AG08396 (cell line): ENCODE measurements at regions not wholly inside any gene's neighbourhood (a gene's known extent, or its start where the extent isn't known, plus 50 kb on each side); places are given as distances from the start of the nearest gene placed in this dataset.

Source experiments
- DNase-seq: peaks from one replicate; pipeline ENCODE4 v3.0.0; 2012; ENCODE audit warnings: low spot score, mixed read lengths

DNA sequence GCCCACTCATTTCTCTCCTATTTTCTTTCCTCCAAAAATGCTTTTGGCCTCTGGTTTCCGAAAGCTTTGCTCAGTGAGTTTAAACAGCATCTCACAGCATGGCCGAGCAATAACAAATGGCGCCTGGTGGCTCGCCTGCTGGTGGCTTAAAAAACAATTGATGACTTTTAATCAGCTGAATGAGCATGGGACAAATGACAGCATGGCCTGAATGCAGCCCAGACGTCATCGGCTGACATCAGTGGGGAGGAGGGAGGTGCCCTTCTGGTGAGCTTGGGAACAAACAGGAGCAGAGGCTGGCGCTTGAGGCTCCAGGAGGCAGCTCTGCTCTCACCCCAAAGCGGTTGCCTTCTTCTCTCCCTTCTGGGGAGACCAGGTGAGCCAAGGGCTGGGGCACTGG is 286.4 kb downstream of the BCOR start:
- DNase-seq = no peak

DNA sequence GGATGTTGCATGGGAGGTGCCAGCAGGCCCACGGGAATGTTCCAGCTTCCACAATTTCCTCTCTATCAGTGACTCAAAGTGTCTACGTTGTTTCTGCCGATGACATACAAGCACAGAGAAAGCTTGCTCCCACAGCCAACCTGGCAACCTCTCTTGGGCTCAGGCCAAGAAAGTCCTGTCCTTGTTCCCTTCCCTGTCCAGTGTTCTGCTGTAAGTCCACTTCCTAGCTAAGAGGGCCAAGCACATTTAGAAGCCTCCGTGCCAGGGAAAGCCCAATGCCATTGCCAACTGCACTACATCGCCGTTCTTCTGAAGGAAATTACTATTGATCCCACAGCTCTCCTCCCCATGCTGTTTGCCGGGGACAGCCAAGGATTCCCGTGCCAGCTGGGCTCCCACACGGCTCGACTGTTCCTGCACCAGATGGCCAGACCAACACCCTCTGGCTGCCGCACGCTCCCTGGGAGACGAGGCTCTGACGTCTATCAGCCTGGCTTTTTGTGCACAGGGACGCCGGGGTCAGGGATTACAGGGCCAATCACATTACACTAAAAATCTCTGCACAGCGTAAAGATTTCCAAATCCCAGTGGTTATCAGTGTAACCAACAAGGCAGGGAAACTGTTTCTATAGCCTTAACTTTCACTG is 284.0 kb downstream of the BCOR start:
- peak; percentile 53 for DNase-seq

DNA sequence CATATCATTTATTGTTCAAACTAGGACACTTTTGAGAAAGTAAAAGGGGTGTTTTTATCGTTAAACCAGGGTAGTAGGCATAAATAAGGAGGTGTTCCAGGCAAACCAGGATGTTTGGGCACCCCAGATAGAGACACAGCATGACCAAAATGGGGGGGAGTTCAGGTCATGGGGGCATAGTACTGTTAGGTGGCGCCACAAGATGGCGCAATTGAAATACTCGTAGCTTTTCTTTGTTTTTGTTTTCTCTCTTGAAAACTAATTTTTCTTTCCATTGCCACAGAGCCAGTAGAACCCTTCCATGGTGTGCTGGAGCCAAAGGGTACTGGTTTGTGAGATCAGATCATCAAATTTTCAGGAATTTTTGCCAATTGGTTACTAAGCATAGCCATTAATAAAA is 283.4 kb downstream of the BCOR start:
- DNase-seq = no peak

DNA sequence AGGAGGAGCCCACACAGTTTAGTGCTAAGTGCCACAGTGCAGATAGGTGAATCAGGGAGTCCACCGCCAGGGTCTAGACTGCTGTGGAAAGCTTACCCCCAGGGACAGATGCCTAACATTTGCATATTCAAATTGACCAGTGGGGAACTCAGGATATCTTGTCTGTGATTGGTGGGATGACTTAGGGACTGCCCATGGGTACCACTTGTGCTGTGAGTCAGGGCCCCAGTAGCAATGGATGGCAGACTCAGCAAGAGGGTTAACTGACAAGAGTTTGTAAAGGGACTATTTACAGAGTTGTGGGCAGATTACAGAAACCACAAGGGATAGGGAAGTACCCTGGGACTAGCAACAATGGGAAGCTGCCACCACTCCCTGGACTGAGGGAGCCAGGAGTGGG is 282.1 kb downstream of the BCOR start:
- DNase-seq = no peak

DNA sequence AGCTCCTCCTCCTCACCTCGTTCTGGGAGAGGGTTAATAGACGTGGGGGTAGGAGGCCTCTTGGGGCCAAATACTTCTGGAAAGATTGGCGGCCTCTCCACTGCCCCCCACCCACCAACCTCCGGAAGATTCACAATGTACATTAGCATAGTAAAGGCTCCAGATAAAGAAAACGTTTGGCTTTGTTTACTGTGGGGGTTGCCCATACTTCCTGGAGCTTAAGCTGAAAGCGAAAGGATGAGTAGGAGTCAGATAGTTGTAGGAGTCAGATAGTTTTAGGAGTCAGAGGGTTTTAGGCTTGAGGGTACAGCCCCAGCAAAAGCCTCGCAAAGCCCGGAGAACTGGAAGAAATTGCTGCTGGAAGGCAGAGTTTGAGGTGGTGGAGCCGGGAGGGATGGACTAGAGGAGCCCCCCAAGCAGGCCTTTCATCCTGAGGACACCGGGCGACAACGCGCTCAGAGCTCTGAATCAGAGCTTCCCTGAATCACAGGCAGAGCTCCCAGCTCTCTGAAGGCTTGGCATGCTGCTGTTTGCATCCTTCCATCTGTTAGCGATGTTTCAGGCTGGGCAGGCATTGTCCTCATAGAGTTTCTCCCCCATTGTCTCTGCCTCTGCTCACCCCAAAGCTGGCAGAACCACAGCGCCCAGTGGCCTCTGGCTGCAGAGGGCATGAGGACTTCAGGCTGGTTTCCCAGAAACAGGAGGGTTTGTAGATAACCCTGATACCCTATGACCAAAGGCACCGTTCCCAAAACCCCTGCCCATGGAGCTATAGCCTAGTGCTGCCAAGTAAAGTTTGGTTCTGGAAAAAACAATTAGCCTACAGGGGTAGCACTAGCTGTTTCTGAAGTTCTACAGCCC is 280.7 kb downstream of the BCOR start:
- DNase-seq = peak; percentile 49

DNA sequence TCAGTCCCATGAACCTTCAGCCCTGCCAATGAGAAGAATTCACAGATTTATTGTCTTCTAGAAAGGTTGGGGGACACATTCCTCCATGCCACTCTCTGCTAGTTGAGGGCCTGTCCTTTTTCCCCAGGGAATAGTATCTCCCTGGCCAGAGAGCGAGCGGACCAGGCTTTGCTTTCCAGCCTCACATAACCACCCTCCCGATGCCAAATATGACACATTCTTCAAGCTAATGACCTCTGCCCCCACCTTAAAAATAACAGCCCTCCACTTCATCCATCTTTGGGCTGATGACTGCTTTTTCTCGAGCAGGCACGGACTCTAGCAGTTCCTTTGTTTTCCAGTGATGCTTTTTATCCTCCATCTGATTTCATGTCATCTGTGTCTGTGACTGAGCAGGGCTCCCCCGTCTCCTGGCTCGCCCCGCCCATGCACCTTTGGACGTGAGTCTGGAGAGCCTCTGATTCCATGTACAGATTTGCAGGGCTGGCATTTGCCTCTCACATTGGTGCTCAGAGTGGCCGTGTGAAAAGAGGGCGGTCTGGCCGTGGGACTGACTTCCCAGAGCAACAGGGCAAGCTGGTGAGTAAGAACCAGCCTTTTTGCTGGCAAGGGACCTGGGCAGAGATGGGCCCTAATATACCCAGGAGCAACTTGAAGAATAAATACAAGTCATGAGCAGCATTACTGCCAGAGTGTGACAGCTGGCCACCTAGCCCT is 279.8 kb downstream of the BCOR start:
- DNase-seq = no peak

GRCh38 chrX:39818750-39819149 is 279.0 kb downstream of the BCOR start:
- DNase-seq = no peak

DNA sequence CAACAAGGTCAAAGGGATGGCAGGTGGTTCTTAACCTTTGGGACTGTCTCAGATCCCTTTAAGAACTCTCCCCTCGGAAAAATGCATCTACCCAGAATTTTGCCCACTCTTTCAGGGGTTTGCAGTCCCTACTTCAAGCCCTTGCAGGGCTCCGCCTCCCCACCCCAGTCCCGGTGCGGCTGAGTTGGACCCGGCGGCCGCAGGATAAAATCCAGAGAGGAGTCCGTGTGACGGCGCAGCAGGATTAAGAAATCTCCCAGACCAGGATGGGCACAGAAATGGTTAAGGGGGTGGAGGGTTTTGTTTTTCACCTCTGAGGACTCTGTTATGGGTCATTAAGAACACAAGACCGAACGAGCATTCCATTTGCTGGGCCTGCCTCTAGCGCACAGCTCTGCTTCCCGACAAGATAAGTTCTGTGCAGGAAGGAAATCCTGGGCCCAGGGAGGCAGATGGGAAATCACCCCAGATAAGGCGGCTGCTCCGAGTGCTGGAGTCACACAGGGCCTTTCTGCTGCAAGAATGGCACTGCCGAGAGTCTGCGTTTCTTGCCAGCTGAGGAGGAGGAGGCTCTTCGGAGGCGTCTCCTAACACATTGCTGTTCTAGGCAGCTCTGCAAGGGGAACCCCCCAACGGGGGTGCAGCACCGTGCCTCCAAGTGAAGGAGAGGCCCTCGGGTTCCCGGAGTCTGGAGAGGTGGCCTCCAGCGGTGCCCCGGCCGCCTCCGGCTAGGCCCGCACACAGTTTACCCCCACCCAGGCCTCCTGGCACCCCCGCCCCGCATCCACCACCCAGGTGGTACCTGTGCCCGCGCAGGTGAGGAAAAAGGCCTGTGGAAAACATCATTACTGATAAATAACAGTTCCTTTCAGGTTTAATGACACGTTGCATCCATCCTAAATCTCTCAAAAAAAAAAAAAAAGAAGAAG is 277.6 kb downstream of the BCOR start:
- DNase-seq = no peak

GRCh38 chrX:39820938-39821708 is 276.6 kb downstream of the BCOR start:
- peak; percentile 65 for DNase-seq

GRCh38 chrX:39821709-39822095 is 276.1 kb downstream of the BCOR start:
- no peak for DNase-seq

- DNase-seq = no peak
Observed at GRCh38 chrX:39822133-39822748, 275.5 kb downstream of the BCOR start.

DNA sequence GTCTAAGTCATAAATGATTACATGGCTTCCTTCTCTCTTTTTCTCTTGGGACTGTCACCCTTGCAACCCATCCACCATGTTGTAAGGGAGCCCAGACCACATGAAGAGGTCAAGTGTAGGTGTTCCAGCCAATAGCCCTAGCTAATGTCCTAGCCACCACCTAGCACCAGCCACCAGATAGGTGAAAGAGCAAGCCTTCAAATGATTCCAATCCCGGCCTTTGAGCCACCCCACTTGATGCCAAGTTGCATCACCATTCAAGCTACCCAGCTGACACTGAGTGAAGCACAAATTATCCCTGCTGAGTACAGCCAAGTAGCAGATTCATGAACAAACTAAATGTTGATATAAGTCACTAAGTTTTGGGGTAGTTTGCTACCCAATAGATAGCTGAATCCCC is 274.3 kb downstream of the BCOR start:
- no peak for DNase-seq

GRCh38 chrX:39823854-39824253 is 273.9 kb downstream of the BCOR start:
- no peak for DNase-seq

GRCh38 chrX:39826813-39827543 is 270.8 kb downstream of the BCOR start:
- no peak for DNase-seq

DNA sequence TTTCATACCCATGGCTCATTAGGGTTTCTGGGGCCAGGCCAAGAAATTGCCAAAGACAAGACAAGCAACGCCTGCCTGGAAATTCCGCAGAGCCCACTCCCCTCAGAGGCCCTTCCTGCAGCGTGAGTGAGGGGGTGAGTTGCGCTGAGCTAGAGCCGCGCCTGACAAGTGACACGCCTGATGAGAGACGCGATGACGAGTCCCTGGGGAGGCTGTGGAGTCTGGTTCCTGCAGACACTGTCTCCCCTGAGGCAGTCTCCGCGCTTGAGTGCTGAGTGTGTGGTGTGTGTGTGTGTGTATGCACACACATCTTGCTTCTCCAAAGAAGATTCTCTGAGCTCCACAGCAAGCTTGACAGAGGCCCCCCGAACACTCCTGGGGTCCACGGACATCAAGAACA is 269.8 kb downstream of the BCOR start:
- DNase-seq = no peak

DNA sequence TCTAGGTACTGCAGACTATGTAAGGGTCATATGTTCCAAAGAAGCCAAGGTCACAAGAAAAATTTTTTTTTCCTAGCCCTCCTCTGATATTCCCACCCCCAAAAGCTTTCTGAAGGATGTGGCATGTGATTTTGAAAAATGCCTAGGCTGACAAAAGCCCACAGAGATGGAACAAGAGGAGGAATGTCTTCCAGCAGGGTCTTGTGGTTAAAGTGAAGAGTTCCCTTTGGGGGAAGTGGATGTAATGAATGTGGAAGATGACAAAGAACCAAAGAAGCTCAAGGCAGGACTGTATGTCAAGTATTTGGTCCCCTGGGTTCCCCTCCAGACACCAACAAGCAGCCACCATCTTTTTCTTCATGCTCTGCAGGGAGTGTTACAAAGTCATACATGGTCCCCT is 268.8 kb downstream of the BCOR start:
- DNase-seq = no peak

DNA sequence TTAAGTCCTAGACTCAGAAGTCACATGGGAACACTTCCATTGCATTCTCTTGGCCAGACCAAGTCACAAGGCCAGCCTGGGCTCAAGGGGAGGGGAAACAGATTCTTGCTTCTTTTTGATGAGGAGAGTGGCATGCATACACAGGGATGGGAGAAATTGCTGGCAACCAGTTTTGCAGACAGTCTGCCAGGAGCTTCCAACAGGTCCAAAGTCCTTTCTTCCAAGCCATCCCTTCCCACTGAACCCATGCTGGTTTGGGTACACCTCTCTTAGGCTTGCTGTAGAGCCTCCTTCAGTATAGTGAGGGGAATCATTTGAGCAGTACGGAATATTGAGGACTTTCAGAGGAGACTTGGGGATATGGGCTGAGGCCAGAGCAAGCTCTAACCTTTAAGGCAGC is 267.8 kb downstream of the BCOR start:
- no peak for DNase-seq

DNA sequence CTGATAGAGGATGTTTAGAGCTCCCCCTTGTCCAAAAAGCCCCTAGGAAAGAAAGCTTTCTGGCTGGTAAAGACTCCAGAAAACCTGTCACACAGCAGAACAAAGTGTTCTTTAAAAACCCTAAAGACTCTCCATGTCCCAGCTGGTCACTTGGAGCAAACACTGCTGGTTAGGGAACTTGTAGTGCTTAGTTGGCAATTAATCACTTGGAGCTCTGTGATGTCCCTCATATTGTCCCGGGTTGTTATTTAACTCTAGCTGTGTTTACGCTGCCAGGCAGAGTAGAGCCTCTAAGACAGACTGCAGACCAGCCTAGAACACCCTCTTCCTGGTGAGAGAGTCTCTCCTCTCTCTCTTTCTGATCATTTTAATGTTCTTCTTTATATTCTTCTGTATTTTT is 267.3 kb downstream of the BCOR start:
- no peak for DNase-seq

DNA sequence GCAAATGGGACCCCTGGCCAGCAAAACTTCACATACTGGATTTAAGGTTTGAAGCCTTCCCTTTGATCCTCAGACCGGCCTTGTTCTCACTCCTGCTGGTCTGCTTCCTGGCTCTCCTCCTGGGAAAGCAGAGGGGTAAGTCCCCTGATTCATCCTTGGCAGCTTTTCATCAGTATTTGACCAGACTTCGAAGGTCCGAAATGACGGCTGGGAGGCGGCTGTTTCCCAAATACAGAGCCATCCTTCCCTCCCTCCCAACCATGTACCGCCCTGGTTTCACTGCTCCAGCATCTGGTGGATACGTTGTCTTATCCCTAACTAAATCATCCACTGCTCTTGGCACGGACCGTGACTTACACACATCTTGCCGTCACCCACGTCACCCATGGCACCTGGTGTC is 265.5 kb downstream of the BCOR start:
- DNase-seq = no peak

DNA sequence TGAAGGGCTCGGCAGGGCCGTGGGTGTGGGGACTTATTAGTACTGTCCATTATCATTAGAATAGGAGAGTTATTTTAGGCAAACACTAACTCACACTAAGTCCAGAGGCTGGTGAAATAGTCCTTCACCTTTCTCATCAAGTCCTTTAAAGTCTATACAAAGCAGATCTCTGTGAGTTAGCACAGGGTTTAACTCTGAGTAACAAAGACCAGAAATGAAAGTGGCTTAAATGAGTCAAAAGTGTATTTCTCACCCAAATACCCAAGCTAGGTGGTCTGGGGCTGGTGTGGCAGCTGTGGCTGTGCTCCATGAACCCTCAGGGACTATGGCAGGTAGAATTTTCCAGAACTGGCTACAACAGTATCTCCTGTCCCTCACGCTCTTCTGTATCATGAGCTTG is 263.2 kb downstream of the BCOR start:
- DNase-seq = no peak
